Loucy (cell line): ENCODE measurements at regions not wholly inside any gene's neighbourhood (a gene's known extent, or its start where the extent isn't known, plus 50 kb on each side); places are given as distances from the start of the nearest gene placed in this dataset.

ENCODE experiments used
- H2AFZ ChIP-seq: fragments of 200-600 bp; sonication (generic); 2 replicates; pipeline ENCODE4 v1.6.0; 2016; ENCODE audit warnings: antibody characterized with exemption, mild to moderate bottlenecking, low read length, moderate library complexity
- H3F3A ChIP-seq: fragments of 200-600 bp; 2 replicates; pipeline ENCODE4 v1.6.0; 2016; ENCODE audit warnings: antibody characterized with exemption, low read depth, mild to moderate bottlenecking
- H3K27me3 ChIP-seq: fragments of 200-600 bp; sonication (generic); 2 replicates; pipeline ENCODE4 v1.6.1; 2014; ENCODE audit warnings: low read length, mild to moderate bottlenecking; ENCODE audit not compliant: insufficient read depth, poor library complexity, severe bottlenecking
- H3K36me3 ChIP-seq: fragments of 200-600 bp; sonication (generic); 2 replicates; pipeline ENCODE4 v1.6.1; 2016; ENCODE audit warnings: low read length; ENCODE audit not compliant: insufficient read depth
- H3K4me1 ChIP-seq: fragments of 200-600 bp; sonication (generic); 2 replicates; pipeline ENCODE4 v1.5.1; 2014; ENCODE audit warnings: low read length, mild to moderate bottlenecking; ENCODE audit not compliant: insufficient read depth, poor library complexity, severe bottlenecking
- H3K4me2 ChIP-seq: fragments of 200-600 bp; sonication (generic); 2 replicates; pipeline ENCODE4 v1.6.0; 2014; ENCODE audit warnings: antibody characterized with exemption, low read length, low read depth, mild to moderate bottlenecking; ENCODE audit not compliant: poor library complexity, severe bottlenecking
- H3K4me3 ChIP-seq: fragments of 200-600 bp; sonication (generic); 2 replicates; pipeline ENCODE4 v1.5.1; 2014; ENCODE audit warnings: low read length, mild to moderate bottlenecking, mixed read lengths; ENCODE audit not compliant: poor library complexity, severe bottlenecking
- H3K79me2 ChIP-seq: fragments of 200-600 bp; sonication (generic); 2 replicates; pipeline ENCODE4 v1.6.1; 2014; ENCODE audit warnings: low read length; ENCODE audit not compliant: insufficient read depth
- H3K9ac ChIP-seq: fragments of 200-600 bp; sonication (generic); 2 replicates; pipeline ENCODE4 v1.6.0; 2014; ENCODE audit warnings: mild to moderate bottlenecking, low read depth, low read length, moderate library complexity; ENCODE audit not compliant: poor library complexity, severe bottlenecking
- H3K9me2 ChIP-seq: fragments of 200-600 bp; sonication (generic); replicated peaks from 2 replicates; pipeline ENCODE4 v1.6.1; 2016; ENCODE audit warnings: low read depth, low read length, mixed read lengths
- H3K9me3 ChIP-seq: fragments of 200-600 bp; sonication (generic); 2 replicates; pipeline ENCODE4 v1.6.1; 2014; ENCODE audit warnings: mild to moderate bottlenecking, antibody characterized with exemption, low read length, low read depth; ENCODE audit not compliant: insufficient read depth
- H4K20me1 ChIP-seq: fragments of 200-600 bp; sonication (generic); 2 replicates; pipeline ENCODE4 v1.6.0; 2014; ENCODE audit warnings: antibody characterized with exemption, low read length, mild to moderate bottlenecking; ENCODE audit not compliant: insufficient read depth, poor library complexity, severe bottlenecking
- EZH2phosphoT487 ChIP-seq: fragments of 200-600 bp; IDR thresholded peaks from 2 replicates; pipeline ENCODE4 v1.6.1; 2018; ENCODE audit warnings: antibody characterized with exemption, mild to moderate bottlenecking, moderate library complexity, borderline replicate concordance
- TF ChIP-seq, protein P1 (sequence below): fragments of 200-600 bp; sonication (generic); conservative IDR thresholded peaks from 2 replicates; pipeline ENCODE4 v1.5.1; 2014; ENCODE audit warnings: mild to moderate bottlenecking, antibody characterized with exemption, low read length

DNA sequence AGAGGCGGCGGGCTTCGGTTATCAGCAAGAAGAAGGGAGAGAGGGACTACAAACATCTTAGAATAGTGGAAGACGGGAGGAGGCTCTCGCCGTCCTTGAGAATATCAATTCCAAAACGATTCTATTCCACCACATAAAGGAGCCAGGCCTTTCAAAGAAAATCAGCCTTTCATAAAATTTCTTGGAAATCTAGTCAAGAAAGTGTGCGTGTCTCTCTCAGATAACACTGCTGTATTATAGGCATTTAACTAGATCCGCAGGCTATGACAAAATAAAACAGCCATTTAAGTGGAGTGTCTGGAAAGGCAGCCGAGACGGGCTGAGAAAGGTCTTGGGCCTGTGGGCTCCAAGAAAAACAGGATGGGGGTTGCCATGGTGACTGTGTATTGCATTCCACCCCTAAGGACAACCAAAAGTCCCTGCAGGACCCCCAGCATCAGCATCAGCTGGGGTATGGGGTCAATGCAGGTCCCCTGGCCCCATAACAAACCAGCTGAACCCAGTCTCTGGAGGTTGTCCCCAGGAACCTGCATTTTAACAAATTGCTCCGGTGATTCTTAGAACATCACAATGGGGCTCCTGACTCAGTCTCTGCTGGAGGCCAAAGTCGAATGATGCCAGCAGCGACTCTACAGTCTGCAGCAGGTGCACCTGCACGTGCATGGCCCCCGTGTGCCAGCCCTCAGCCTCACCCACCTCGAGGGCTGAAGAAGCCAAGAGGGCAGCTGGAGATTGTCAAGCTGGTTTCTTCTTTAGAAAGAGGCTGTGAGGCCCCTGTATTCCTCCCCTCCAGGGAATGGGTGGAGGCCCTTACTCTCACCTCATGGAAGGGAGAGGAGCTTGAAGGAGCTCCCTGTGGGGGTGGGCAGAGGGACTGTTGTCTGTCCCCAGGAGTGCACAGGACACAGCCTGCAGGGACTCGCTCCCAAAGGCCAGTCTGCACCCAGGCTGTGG, 287.4 kb downstream of the NPHP4 start:
- Histone ChIP-seq H4K20me1 (no peaks in the 10 kb centered on the region), H3K27me3 (no peaks in the 10 kb centered on the region)

DNA sequence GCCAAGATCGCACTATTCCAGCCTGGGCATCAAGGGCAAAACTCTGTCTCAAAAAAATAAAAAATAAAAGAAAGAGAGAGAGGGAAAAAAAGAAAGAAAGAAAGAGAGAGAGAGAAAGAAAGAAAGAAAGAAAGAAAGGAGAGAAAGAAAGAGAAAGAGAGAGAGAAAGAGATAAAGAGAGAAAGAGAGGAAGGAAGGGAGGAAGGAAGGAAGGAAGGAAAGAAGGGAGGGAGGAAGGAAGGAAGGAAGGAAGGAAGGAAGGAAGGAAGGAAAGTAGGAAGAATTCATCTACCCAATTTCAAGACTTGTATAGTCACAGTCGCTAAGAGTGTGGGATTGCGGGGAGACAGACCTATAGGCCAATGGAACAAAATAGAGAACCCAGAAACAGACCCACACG, 290.6 kb downstream of the NPHP4 start:
- no peaks in the 10 kb centered on the region for H4K20me1 ChIP-seq
- no peaks in the 10 kb centered on the region for H3F3A ChIP-seq
- no peaks in the 10 kb centered on the region for H3K4me1 ChIP-seq
- TF ChIP-seq, protein P1, sequence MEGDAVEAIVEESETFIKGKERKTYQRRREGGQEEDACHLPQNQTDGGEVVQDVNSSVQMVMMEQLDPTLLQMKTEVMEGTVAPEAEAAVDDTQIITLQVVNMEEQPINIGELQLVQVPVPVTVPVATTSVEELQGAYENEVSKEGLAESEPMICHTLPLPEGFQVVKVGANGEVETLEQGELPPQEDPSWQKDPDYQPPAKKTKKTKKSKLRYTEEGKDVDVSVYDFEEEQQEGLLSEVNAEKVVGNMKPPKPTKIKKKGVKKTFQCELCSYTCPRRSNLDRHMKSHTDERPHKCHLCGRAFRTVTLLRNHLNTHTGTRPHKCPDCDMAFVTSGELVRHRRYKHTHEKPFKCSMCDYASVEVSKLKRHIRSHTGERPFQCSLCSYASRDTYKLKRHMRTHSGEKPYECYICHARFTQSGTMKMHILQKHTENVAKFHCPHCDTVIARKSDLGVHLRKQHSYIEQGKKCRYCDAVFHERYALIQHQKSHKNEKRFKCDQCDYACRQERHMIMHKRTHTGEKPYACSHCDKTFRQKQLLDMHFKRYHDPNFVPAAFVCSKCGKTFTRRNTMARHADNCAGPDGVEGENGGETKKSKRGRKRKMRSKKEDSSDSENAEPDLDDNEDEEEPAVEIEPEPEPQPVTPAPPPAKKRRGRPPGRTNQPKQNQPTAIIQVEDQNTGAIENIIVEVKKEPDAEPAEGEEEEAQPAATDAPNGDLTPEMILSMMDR, result no peak
- TF ChIP-seq EZH2phosphoT487, result no peak
- H3K4me2 ChIP-seq, result no peak overlapping the region
- no peak overlapping the region for H3K9ac ChIP-seq
- H3K79me2 ChIP-seq, result no peaks in the 10 kb centered on the region
- no peak overlapping the region for H2AFZ ChIP-seq
- H3K9me2 ChIP-seq, result no peaks in the 10 kb centered on the region
- no peak overlapping the region for H3K4me3 ChIP-seq
- H3K27me3 ChIP-seq, result no peaks in the 10 kb centered on the region
- no peaks in the 10 kb centered on the region for H3K36me3 ChIP-seq
- H3K9me3 ChIP-seq, result no peaks in the 10 kb centered on the region

More for the DNA sequence above, 287.4 kb downstream of the NPHP4 start:
- Histone ChIP-seq H3F3A (no peaks in the 10 kb centered on the region), H3K9me2 (no peaks in the 10 kb centered on the region), H3K4me2 (no peak overlapping the region), H3K79me2 (no peaks in the 10 kb centered on the region), H3K4me1 (no peaks in the 10 kb centered on the region), H3K4me3 (no peak overlapping the region), H3K36me3 (no peaks in the 10 kb centered on the region), H3K9ac (no peak overlapping the region), H2AFZ (no peak overlapping the region), H3K9me3 (no peaks in the 10 kb centered on the region)
- TF ChIP-seq, protein P1, result no peak
- TF ChIP-seq EZH2phosphoT487, result no peak

DNA sequence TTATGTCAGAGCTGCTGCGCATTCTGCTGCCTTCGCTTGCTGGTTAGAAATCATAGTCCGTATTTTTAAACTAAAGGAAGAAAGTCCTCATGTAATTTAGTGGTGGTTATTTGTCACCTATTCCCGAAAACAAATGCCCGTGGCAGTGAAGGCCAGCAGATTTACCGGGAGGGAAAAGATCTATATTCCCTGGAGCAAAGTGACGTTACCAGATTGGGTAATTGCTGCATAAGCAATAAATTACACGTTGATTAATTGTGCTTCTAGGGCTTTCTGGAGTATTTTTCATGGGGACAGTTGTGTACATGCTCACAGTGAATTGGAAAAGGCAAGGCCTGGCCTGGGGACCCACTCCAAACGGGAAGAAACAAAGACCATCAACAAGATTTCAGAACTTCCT, 298.7 kb downstream of the NPHP4 start:
- Histone ChIP-seq H3K27me3 (no peaks in the 10 kb centered on the region), H3K9me3 (no peaks in the 10 kb centered on the region), H3K9ac (no peak overlapping the region), H4K20me1 (no peaks in the 10 kb centered on the region), H3F3A (no peaks in the 10 kb centered on the region), H3K36me3 (no peaks in the 10 kb centered on the region), H3K4me3 (no peak overlapping the region), H3K4me2 (no peak overlapping the region), H3K9me2 (no peaks in the 10 kb centered on the region), H3K4me1 (no peaks in the 10 kb centered on the region), H2AFZ (no peak overlapping the region), H3K79me2 (no peaks in the 10 kb centered on the region)
- TF ChIP-seq, protein P1, result no peak
- TF ChIP-seq EZH2phosphoT487, result no peak
